Activated naive CD8-positive, alpha-beta T cell treated with anti-CD3 and anti-CD28 coated beads, Interleukin-2, amount 50 U/mL, for 16 hours (primary cell): ENCODE measurements at regions not wholly inside any gene's neighbourhood (a gene's known extent, or its start where the extent isn't known, plus 50 kb on each side); places are given as distances from the start of the nearest gene placed in this dataset.
A peak's percentile ranks its signal among the peaks of the same experiment; 100 is the strongest.
"Not testable (repeated sequence)": the region's sequence is repeated elsewhere in the genome, so short reads cannot be mapped to it uniquely, and the experiment has no call there.

Experiments used
- DNase-seq: peaks from one replicate; pipeline ENCODE4 v3.0.0-alpha.2; 2020; ENCODE audit warnings: low read depth, low spot score

DNA sequence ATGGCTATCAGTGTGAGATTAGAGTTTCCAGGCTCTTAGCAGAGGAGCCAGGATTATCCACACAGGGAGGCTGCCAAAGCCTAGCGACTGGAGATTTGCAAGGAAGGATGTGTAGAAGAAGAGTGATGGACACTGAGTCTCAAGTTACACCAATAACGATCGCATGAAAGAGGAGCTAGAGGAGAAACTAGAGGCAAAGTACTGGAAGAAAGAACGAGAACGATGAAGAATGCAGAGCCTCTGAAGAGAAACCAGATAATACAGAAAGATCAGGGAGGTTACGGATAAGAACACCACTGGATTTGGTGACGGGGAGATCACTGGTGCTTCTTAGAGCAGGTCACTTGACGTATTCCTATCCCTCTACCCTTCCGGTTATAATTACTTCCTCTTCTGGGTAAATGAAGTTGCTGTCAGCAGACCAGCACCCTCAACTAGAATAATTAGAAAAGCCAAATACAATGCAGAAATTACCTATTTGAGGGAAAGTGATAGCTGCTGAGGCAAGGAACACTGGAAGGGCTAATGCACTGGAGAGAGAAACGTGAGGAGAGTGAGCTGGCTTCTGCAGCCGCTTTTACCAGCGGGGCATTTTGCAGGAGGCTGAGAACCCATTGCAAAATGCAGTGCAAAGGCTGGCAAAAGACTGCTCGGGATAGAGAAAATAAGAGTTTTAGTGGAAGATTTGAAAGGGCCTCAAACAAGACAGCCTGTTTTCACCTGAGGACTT is 93.1 kb upstream of the HIF1A start:
- DNase-seq: no peak

DNA sequence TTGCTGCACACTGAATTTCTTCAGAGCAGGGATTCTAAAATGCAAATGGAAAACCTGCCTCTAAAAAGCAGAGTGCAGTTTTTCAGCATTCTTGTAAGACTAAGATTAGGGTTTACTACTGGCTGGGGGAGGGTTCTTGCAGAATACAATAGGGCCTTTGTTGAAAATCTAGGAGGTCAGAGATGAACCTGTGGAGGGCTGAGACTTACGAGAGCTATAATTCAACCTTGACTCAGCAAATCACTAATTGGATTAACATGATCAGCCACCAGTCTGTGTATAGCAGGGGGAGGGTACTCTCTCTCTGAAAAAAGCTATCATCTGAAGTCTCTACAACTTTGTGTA is 92.6 kb upstream of the HIF1A start:
- no peak for DNase-seq

DNA sequence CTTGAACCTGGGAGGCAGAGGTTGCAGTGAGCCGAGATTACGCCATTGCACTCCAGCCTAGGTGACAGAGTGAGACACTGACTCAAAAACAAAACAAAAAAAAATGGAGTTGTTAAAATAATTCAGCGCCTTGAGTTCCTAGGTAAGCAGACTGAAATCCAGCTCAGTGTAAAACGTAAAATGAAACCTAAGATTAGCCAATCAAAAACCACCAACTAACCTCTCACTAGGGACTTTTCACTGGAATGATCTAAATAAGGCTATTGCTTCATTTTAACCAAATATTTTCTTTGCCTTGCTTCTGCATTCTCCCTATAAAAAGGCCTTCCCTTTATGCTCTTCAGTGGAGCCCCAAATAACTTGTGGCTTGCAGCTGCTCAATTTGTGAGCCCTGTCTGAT is 91.6 kb upstream of the HIF1A start:
- DNase-seq: no peak

DNA sequence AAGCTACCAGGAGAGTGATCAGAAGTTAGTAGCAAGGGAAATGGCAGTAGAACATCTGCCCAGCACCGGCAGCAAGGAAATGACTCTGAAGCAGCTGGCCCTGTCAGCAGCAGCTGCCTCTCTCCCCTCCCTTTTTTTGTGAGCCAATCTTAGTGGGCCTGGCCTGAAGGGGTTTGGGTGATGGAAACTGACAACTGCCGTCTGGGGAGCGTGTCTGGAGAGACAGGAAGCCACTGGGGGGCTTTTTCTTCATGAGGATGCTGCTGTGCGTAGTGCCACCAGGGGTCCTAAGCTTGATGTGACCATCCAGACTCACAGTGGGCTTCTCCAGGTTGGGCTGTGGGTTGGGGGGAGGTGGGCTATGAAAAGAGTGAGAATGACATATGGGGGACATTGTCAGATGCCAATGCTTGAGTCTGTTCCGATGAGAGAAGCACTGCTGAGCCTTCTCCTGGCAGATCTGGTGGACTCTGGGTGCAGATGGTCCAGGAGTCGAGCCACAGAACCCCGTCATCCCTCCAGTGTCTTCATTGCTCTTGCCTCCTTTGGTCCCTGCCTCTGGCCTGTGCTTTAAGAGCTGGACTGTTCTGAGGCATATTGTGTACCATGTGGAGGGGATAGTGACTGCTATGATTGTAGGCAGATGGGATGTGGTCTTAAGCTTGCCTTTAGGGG is 87.6 kb upstream of the HIF1A start:
- no peak for DNase-seq

DNA sequence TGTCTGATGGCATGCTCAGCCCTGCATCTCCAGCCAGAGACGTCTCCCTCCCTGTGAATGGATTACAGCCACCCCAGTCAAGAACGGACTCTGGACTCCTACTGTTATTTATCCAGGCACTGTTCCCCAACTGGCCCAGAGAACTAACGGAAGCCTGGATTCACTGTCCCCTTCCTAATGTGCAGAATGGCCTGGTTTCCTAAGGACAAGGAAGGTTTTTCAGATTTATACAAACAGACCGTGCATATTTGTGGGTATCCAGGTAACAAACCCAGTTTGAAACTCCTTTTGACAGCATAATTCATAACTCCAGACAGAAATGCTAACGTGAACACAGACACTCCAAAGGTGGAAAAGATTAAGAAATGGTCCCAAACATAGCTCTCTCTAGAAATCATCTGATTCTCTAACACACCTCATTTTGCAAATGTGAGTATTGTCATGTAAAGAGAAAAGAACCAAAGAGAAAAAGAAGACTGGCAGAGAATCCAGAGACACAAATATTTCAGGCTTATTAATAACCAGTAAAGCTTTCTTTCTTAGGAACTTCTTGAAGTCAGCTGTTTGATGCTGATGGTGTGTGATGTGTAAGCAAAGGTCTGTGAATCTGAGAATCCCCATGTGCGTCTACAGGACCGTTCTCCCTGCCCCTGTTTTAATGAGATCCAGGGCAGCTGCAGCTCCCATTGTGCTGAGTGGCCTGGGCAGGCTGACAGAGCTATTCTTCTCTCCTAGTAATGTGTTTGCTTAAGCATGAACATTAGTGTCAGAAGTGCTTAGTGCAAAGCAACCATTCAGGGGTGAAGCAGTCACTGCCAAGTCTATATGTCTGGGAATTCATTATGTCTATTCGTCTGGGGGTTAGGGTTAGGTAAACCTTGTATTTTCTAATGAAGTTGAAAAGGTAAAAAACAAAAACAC is 86.8 kb upstream of the HIF1A start:
- no peak for DNase-seq

DNA sequence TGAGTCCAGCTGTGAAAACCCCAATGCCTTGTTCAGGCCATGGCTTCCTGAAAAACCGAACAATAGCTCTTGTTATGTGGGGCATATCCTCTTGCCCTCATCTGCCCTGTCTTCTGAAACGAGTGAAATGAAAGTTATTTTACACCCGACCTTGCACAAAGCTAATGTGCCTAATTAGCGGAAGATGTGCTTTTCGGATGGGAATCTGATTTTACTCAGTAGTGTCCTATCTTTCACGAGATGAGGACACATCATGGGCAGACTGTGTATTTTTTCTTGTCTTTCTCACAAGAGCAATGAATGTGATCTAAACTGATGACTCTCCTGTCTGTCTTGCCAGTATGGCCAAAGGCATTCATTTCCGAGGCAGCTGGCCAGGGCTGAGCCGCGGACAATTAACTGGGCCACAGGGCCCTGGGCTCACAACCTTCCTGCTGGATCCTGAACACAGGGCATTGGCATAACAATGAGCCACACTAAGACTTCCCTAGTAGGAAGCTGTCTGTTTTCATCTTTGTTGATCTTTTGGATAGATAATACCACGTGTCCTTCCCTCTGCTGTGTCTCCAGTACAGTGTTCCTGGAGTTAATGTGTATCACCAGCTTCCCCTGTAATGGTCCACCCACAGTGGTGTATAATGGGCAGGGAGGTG is 86.0 kb upstream of the HIF1A start:
- no peak for DNase-seq

DNA sequence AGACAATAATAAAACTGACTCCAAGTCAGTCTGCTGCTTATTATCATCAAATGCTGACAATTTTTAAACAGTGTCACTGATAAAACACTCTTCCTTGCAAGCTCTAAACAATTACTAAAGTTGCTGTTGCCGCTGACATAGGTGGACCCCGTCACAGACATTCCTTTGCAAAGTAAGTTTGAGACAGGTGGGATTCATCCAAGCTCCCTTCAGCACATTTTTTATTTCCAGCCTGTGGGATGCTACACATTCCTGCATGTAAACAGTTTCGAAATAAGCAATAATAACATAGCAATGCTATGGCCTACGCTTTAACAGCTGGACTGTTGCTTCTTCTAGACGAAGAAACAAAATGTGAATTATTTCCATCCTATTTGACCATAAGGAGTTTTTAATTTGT is 85.4 kb upstream of the HIF1A start:
- no peak for DNase-seq

DNA sequence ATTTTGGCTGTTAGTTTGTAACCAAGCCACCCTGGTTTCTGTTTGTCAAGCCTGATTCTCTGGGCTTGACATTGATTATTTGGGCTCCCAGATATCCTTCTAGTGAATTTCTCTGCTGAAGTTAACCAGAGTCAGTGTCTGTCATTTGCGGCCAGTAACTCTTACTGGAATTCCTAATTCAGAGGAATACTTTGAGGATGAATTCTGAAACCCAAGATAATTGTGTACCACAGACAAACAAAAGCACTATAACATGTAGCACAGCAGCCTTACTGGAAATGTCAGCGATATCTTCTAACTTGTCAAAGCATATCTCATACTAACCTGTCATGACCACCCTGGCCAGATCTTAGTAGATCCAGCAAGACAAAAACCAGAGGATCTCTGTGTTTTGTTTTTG is 84.4 kb upstream of the HIF1A start:
- DNase-seq: no peak

DNA sequence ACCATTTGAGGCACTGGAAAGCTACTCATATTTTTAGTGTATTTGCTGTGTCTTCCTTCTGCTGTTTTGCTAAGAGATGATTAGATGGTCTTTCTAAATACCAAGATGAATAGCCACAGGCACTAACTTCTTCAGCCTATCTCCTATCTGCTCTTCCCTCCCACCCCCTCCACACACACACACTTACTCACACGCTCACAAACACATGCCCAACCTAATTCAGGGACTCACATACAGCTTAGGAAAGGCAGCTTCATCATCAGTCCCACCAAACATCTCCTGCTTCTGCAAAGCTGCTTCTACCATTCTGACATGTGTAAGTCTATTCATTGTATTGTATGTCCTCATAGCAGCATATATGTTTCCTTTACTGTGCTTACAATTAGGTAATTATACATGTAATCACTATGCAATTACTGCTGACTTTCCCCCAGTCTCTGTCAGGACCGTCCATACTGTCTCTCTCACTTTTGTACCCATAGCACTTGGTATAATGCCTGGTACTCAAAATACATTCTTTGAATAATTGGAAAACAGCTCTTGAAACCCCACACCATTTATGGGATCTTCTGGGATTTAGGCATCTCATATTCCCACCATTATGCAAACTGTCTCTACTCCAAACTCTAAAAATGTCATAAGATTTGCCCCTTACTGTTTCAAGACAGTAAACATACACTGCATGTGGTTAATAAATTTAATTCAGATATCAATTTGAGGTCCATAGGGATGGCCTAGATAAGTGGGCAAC is 83.3 kb upstream of the HIF1A start:
- no peak for DNase-seq

DNA sequence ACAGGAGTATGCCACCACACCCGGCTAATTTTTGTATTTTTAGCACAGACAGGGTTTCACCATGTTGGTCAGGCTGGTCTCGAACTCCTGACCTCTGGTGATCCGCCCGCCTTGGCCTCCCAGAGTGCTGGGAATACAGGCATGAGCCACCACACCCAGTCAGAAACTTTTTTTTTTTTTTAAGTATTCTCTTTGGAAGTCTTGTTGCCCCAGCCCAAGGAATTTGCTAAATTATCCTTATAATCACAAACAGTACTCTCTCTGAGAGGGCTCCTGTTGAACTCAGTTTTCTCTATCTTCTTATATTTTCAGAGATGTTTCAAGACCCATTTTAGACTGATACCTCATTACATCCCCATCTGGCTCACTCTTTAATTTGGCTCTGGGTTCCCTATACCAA is 82.3 kb upstream of the HIF1A start:
- not testable (repeated sequence) for DNase-seq

DNA sequence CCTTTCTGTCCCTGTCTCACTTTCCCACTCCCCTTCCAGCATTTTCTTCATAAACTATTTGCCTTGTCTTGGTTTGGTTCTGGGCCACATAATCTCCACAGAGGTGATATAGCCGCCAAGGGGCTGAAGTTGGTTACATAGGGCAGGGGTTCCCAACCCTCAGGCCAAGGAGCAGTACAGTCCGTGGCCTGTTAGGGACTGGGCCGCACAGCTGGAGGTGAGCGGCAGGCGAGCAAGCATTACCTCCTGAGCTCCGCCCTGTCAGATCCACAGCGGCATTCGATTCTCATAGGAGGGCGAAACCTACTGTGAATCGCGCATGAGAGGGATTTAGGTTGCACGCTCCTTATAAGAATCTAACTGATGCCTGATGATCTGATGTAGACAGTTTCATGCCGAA is 80.6 kb upstream of the HIF1A start:
- no peak for DNase-seq

DNA sequence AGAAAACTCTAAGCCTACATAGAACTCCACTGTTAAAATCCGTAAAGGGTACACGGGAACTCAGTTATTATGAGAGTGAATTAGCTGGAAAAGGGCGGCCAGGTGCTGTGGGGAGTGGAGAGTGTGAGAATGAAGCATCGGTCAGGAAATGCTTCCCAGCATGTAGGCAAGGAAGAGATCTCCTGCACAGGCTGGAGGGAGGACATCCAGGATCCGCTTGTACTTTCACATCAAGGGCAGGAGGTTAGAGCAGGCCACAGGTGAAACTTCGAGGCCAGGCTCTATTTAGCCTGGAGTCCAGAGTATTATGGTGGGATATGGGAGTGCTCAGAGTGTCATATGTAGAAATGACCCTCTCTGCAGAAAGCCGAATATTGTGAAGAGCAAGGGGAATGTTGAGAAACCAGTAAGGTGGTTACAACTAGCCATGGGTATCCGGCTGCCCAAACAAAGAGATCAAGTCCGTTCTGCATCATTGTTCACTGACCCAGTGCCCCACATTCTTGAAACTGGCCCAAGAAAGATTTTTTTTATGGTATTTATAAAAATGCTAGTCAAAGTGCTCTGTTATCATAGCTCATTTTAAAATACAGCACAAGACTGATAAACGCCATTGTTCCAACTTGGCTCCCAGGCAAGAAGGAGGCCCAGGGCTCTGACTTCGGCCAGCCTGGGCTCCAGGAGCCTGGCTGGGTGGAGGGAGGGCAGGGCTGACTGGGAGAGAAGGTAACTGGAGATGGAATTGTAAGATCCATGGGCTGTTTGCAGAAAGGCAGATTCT is 79.4 kb upstream of the HIF1A start:
- no peak for DNase-seq

DNA sequence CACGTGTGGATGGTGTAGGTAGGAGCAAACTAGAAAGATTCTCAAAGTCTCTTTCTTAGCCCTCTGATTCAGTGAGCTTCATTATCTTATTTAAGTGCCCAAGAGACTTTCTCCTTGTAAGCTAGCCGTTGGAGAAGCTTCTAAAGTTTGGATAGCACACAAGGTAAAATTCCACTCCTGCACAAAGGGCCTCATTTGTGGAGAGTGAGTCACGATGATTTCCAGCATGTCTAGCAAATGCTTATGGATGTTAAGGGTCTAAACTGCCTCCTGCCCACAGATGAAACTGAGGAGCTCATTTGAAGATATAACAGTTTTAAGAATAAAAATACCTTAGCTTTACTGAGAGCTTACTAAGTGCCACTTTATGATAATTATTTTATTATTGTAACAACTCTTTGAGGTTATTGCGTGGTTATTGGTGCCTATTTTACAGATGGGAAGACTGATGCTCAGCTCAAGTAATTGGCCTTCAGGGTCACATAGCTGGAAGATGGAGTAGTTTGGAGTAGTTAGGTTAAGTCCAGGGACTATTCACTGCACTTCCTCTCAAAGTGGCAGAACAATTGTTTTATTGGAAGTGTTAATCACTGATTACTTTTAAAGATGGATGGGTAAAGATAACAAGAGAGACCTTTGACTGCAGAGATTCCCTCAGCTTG is 78.7 kb upstream of the HIF1A start:
- no peak for DNase-seq

DNA sequence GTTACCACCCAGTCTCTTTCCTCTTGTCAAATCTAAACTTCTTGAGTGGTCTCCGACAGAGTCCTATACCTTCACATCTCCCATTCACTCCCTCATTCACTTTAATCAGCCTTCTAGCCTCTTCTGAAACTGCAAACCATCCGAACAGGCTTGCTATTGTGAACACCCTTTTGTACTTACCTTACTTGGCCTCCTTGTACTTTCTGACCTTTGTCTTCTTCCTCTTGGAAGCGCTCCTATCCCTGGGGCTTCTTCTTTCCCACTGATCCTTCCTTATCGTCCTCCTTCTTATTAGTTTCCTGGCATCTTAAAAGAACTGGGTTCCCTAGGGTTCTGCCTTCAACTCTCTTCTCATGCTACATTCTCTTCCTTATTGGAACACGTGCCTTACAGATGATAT is 76.9 kb upstream of the HIF1A start:
- DNase-seq: no peak

DNA sequence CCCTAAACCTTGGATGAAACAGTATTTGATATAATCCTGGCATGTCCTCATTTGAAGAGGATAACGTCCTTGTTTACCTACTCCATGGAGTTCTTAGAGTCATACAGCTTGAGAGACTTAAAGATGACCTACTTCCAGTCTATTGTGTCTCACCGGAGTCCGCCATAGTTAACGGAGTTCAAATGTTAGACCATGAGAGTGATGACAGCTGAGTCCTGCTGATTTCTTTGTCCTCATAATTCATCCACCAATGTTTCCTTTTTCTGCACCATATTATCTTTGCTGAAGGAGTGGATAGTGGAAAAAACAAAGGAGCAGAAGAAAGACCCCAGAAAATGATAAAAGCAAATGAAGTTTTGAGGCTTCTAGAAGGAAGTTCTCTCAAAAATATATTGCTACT is 75.8 kb upstream of the HIF1A start:
- DNase-seq: no peak

DNA sequence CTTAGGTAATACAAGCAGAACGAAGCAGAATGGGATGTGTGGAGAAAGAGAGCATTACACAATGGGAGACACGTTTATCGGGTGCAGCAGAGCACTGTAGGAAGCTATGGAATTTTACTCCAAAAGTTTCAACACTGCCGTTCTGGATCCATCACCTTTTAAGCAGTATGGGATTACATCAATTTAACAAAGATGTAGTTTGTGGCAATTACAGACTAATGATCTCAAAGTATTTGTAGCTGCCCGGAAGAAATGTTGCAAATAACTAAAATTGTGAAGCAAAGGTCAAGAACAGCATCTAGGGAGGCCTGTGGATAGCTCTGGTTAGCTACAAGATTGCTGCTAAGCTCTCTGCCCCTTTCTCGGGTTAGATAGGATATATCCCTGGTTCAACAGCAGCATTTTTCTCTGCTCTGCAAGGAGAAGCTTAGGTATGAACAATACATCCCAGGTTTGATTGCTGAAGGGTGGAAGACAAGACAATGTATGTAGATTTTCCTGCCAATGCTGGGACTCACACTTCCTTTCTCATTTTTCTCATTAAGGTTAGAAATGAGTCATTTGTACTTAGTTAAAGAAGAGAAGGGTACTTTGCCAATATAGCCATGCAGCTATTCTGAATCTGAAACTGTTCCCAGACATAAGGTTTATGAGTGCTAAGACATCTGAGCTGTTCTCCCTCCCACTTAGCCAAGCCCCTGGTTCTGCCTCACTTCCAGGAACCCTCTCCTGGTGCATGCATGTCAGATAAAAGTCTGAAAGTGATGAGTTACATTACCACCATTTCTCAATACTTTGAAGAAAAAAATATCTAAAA is 75.0 kb upstream of the HIF1A start:
- peak; percentile 11 for DNase-seq

DNA sequence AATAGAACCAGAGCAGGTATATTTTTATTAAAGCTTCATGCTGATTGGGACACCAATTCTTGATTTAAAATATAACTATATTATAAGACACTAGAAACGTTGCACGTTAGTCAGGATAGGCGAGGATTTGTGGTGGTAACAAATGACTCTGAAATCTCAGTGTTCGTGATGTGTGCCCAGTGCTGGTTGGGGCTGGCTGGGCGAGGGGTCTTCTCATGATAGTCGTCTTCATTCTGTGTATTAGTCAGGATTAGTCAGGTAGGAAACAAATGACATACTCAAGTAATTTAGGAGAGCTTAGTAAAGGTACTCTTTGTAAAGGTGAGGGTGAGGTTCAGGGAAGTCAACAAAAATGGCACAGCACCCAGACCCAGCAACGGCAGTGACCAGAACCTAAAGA is 73.9 kb upstream of the HIF1A start:
- no peak for DNase-seq

DNA sequence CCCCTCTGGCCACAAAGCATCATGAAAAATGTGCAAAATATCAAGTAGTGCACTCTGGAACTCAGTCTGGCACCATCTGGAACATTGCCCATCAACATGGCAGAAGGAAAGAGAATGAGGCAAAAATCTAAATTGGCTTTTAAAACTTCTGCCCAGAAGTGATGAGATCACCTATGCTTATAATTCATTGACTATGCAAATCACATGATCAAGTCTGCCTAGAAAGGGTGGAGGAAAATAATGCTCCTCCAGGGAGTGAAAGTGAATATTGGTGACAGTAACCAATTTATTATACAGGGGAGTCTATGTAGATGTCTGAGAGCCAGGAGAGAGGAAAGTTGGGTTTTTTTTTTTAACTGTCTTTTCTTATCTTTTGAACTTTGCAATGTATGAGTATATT is 73.3 kb upstream of the HIF1A start:
- DNase-seq: no peak

DNA sequence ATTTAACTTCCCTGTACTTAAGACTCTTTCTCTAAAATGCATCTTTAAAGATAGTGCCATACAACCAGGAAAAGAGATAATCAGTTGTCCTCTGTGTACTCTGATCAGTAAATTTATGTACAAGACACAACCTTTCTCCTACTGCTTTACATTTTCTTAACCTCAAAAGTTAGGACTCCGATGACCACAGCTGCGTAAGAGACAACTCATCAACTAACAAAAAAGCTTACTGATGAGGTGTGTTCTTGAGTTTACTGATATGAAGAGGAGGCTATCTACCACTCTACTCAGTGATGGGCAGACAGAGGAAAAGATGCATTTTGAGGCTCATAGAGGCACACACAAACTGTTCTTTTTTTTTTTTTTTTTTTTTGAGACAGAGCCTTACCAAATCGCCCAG is 71.4 kb upstream of the HIF1A start:
- no peak for DNase-seq
